ENCODE measurements at regions not wholly inside any gene's neighbourhood (a gene's known extent, or its start where the extent isn't known, plus 50 kb on each side); places are given as distances from the start of the nearest gene placed in this dataset.
"Not testable (repeated sequence)": the region's sequence is repeated elsewhere in the genome, so short reads cannot be mapped to it uniquely, and the experiment has no call there.

- H3K36me3 Mint-ChIP-seq (ENCODE audit: low read depth); H3K27ac Mint-ChIP-seq; DNase-seq; H3K4me1 Mint-ChIP-seq; POLR2A ChIA-PET; ATAC-seq; intact Hi-C loops (cut with DNase I, micrococcal nuclease); H3K9me3 Mint-ChIP-seq (ENCODE audit: low read depth); H3K4me3 Mint-ChIP-seq; H3K27me3 Mint-ChIP-seq; CTCF ChIA-PET: not testable (repeated sequence)
Observed at GRCh38 chr1:112832259-112832658, 117.1 kb upstream of the PPM1J start.

GRCh38 chr1:112829691-112830090, 114.6 kb upstream of the PPM1J start:
- H3K4me3 Mint-ChIP-seq; POLR2A ChIA-PET; H3K27ac Mint-ChIP-seq; H3K9me3 Mint-ChIP-seq (ENCODE audit: low read depth); H3K36me3 Mint-ChIP-seq (ENCODE audit: low read depth); intact Hi-C loops (cut with DNase I, micrococcal nuclease); DNase-seq; H3K4me1 Mint-ChIP-seq; ATAC-seq; H3K27me3 Mint-ChIP-seq: not testable (repeated sequence)
- CTCF ChIA-PET, result interaction anchor here (0.6 to 2.1 kb wide), 4 partner anchors 10 to 114 kb away, joined by 3 to 9 read pairs (median 4); partner anchors contain the start of gene PPM1J

- Mint-ChIP-seq H3K4me1 (no peaks in the 10 kb centered on the region), H3K27me3 (peaks cover 5% of the 10 kb centered on the region), H3K27ac (no peak overlapping the region), H3K9me3 (ENCODE audit: low read depth) (peaks cover 7% of the 10 kb centered on the region), H3K36me3 (ENCODE audit: low read depth) (no peaks in the 10 kb centered on the region), H3K4me3 (no peak overlapping the region)
- ATAC-seq (no peak), DNase-seq (no peak)
- POLR2A ChIA-PET, result no interaction called here
- CTCF ChIA-PET, result interaction anchor here (0.7 kb wide), 1 partner anchor 106 kb away, joined by 3 read pairs; no protein-coding TSS in a partner anchor
- intact Hi-C loops (cut with DNase I, micrococcal nuclease), result no loop called here
Observed at GRCh38 chr1:112828716-112829115, 113.6 kb upstream of the PPM1J start.

GRCh38 chr1:112827391-112827790, 112.3 kb upstream of the PPM1J start:
- POLR2A ChIA-PET; H3K27me3 Mint-ChIP-seq; H3K9me3 Mint-ChIP-seq (ENCODE audit: low read depth); H3K4me1 Mint-ChIP-seq; intact Hi-C loops (cut with DNase I, micrococcal nuclease); H3K36me3 Mint-ChIP-seq (ENCODE audit: low read depth); ATAC-seq; H3K27ac Mint-ChIP-seq; H3K4me3 Mint-ChIP-seq; CTCF ChIA-PET; DNase-seq: not testable (repeated sequence)

GRCh38 chr1:112826217-112826944, 111.2 kb upstream of the PPM1J start:
- peaks cover 5% of the 10 kb centered on the region for H3K27me3 Mint-ChIP-seq
- intact Hi-C loops (cut with DNase I, micrococcal nuclease), result no loop called here
- H3K4me3 Mint-ChIP-seq, result no peak overlapping the region
- peaks cover 7% of the 10 kb centered on the region for H3K9me3 Mint-ChIP-seq (ENCODE audit: low read depth)
- no peaks in the 10 kb centered on the region for H3K4me1 Mint-ChIP-seq
- no peak overlapping the region for H3K27ac Mint-ChIP-seq
- DNase-seq (no peak), ATAC-seq (no peak)
- ChIA-PET POLR2A (no interaction called here), CTCF (no interaction called here)
- H3K36me3 Mint-ChIP-seq (ENCODE audit: low read depth), result no peaks in the 10 kb centered on the region

- intact Hi-C loops (cut with DNase I, micrococcal nuclease); H3K4me1 Mint-ChIP-seq: not testable (repeated sequence)
Observed at GRCh38 chr1:112825563-112826216, 110.6 kb upstream of the PPM1J start.

GRCh38 chr1:112825075-112825474, 109.9 kb upstream of the PPM1J start:
- CTCF ChIA-PET; H3K27me3 Mint-ChIP-seq; DNase-seq; ATAC-seq; intact Hi-C loops (cut with DNase I, micrococcal nuclease); H3K9me3 Mint-ChIP-seq (ENCODE audit: low read depth); H3K4me1 Mint-ChIP-seq; POLR2A ChIA-PET; H3K27ac Mint-ChIP-seq; H3K4me3 Mint-ChIP-seq; H3K36me3 Mint-ChIP-seq (ENCODE audit: low read depth): not testable (repeated sequence)

More at GRCh38 chr1:112825563-112826216, 110.6 kb upstream of the PPM1J start:
- H3K9me3 Mint-ChIP-seq (ENCODE audit: low read depth); H3K27me3 Mint-ChIP-seq; CTCF ChIA-PET; H3K27ac Mint-ChIP-seq; DNase-seq; POLR2A ChIA-PET; H3K4me3 Mint-ChIP-seq; ATAC-seq; H3K36me3 Mint-ChIP-seq (ENCODE audit: low read depth): not testable (repeated sequence)

GRCh38 chr1:112821307-112822063, 106.4 kb upstream of the PPM1J start:
- CTCF ChIA-PET, result interaction anchor here (0.9 to 1.8 kb wide), 2 partner anchors 18 to 251 kb away, joined by 4 to 5 read pairs; no protein-coding TSS in a partner anchor
- not testable (repeated sequence) for H3K27ac Mint-ChIP-seq

GRCh38 chr1:112818990-112819689, 104.0 kb upstream of the PPM1J start:
- H3K27me3 Mint-ChIP-seq, result peaks cover 5% of the 10 kb centered on the region
- ATAC-seq (no peak), DNase-seq (no peak)
- H3K27ac Mint-ChIP-seq, result no peak overlapping the region
- no peak overlapping the region for H3K4me3 Mint-ChIP-seq
- intact Hi-C loops (cut with DNase I, micrococcal nuclease), result no loop called here
- no peaks in the 10 kb centered on the region for H3K36me3 Mint-ChIP-seq (ENCODE audit: low read depth)
- peaks cover 2% of the 10 kb centered on the region for H3K4me1 Mint-ChIP-seq
- ChIA-PET POLR2A (no interaction called here), CTCF (interaction anchor here (0.7 to 1.0 kb wide), 3 partner anchors 11 to 145 kb away, joined by 3 read pairs; no protein-coding TSS in a partner anchor)
- peaks cover under 1% of the 10 kb centered on the region for H3K9me3 Mint-ChIP-seq (ENCODE audit: low read depth)

More at GRCh38 chr1:112821307-112822063, 106.4 kb upstream of the PPM1J start:
- DNase-seq; H3K9me3 Mint-ChIP-seq (ENCODE audit: low read depth); ATAC-seq; H3K27me3 Mint-ChIP-seq; POLR2A ChIA-PET; H3K36me3 Mint-ChIP-seq (ENCODE audit: low read depth); H3K4me1 Mint-ChIP-seq; intact Hi-C loops (cut with DNase I, micrococcal nuclease); H3K4me3 Mint-ChIP-seq: not testable (repeated sequence)

GRCh38 chr1:112817555-112818373, 102.6 kb upstream of the PPM1J start:
- intact Hi-C loops (cut with DNase I, micrococcal nuclease), result no loop called here
- ChIA-PET CTCF (interaction anchor here (0.6 to 0.7 kb wide), 3 partner anchors 10 to 352 kb away, joined by 3 to 4 read pairs (median 3); no protein-coding TSS in a partner anchor), POLR2A (no interaction called here)
- no peaks in the 10 kb centered on the region for H3K9me3 Mint-ChIP-seq (ENCODE audit: low read depth)
- H3K36me3 Mint-ChIP-seq (ENCODE audit: low read depth), result no peaks in the 10 kb centered on the region
- ATAC-seq, result no peak
- DNase-seq, result no peak
- H3K4me3 Mint-ChIP-seq, result no peak overlapping the region
- peaks cover 5% of the 10 kb centered on the region for H3K27me3 Mint-ChIP-seq
- H3K27ac Mint-ChIP-seq, result no peak overlapping the region
- peaks cover 2% of the 10 kb centered on the region for H3K4me1 Mint-ChIP-seq

GRCh38 chr1:112815376-112815775, 100.2 kb upstream of the PPM1J start:
- H3K4me1 Mint-ChIP-seq, result peaks cover 2% of the 10 kb centered on the region
- intact Hi-C loops (cut with DNase I, micrococcal nuclease), result no loop called here
- POLR2A ChIA-PET, result no interaction called here
- CTCF ChIA-PET, result no interaction called here
- H3K27ac Mint-ChIP-seq, result no peak overlapping the region
- H3K36me3 Mint-ChIP-seq (ENCODE audit: low read depth), result no peaks in the 10 kb centered on the region
- H3K4me3 Mint-ChIP-seq, result no peak overlapping the region
- DNase-seq, result no peak
- no peaks in the 10 kb centered on the region for H3K9me3 Mint-ChIP-seq (ENCODE audit: low read depth)
- H3K27me3 Mint-ChIP-seq, result peaks cover 7% of the 10 kb centered on the region
- no peak for ATAC-seq
